ENCODE measurements at regions not wholly inside any gene's neighbourhood (a gene's known extent, or its start where the extent isn't known, plus 50 kb on each side); places are given as distances from the start of the nearest gene placed in this dataset.

DNA sequence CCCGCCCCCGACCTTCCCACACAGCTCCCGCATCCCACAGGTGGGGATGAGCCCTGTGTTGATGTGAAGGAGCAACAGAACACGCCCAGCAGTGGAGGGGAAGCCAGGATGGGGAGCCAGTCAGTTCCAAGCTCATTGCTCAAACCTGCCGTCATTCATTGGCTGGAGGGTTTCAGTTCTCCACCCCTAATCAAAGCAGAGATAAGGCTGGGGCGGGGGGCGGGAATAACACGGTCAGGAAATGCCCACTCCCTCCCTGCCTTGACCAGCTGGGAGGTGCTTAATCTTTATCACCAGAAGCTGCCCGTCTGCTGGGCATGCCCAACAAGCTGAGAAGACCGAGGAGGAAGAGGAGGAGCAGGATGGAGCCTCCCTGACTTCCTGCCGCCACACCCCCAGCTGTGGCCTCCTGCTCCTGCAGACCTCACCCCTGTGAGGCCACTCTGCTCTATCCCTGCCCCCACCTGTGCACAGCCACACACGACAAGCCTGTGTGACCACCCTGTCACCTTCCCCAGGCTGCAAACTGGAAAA lies 265.1 kb downstream of the ZEB1 start:
- BruUV-seq (replicated peaks), result no TSS peak
- POLR2A ChIA-PET, result interaction anchor here (0.9 kb wide), 1 partner anchor 9 kb away, joined by 4 read pairs; no protein-coding TSS in a partner anchor
- ATAC-seq (no peak), DNase-seq (ENCODE audit: extremely low read depth in 1 of 4, low spot score in 3 of 4) (no peak), FAIRE-seq (no peak)
- no peaks in the 10 kb centered on the region for H3K79me2 ChIP-seq (ENCODE audit: control insufficient read depth, insufficient read depth, low read length)
- peak overlapping the region in 1 of 2 experiments; percentile 45; a peak in 1 of 4 replicates for H3K9ac ChIP-seq (ENCODE audit: insufficient read depth in 1 of 2, low read depth in 2 of 2, low read length in 2 of 2)
- WGBS (ENCODE audit: insufficient coverage, low coverage, missing lambda C conversion rate), result 2% methylated on average over 8 of the region's 12 CpGs
- no peak overlapping the region for H3K4me2 ChIP-seq (ENCODE audit: insufficient read depth, low read length)
- no peak overlapping the region for H3K4me3 ChIP-seq
- H3K9me1 ChIP-seq (ENCODE audit: control insufficient read depth, insufficient read depth, low read length), result no peaks in the 10 kb centered on the region
- intact Hi-C loops (cut with micrococcal nuclease), result no loop called here
- H3K9me3 ChIP-seq (replicated peaks; ENCODE audit: control insufficient read depth, insufficient read depth, low read depth, low read length), result no peaks in the 10 kb centered on the region
- no peaks in the 10 kb centered on the region for H3K36me3 ChIP-seq (ENCODE audit: control insufficient read depth, insufficient read depth, low read length)
- no peaks in the 10 kb centered on the region for H4K20me1 ChIP-seq (replicated peaks; ENCODE audit: control insufficient read depth, insufficient read depth, low read length)
- H3K27ac ChIP-seq (ENCODE audit: extremely low read depth, low read depth, low read length), result no peak overlapping the region
- H3K27me3 ChIP-seq (ENCODE audit: control insufficient read depth in 2 of 2, insufficient read depth in 2 of 2, low read length in 2 of 2), result peaks cover 0 to 15% of the 10 kb centered on the region in 2 experiments; a peak in 3 of 5 replicates
- in situ Hi-C loops (cut with MboI), result no loop called here
- no peak overlapping the region for H2AFZ ChIP-seq (ENCODE audit: low read depth, low read length)
- peaks cover 0 to 4% of the 10 kb centered on the region in 2 experiments; a peak in 2 of 5 replicates for H3K4me1 ChIP-seq (replicated peaks in 1 of 2; ENCODE audit: control insufficient read depth in 2 of 2, insufficient read depth in 2 of 2, low read length in 2 of 2)
- CTCF ChIA-PET (ENCODE audit: low intra/inter-chr PET ratio), result no interaction called here
- TF ChIP-seq OTX1 (CRISPR knock-in tag; IDR thresholded peaks at IDR 0.05) (no peak), YY1 (IDR thresholded peaks at IDR 0.05; ENCODE audit: borderline replicate concordance in 1 of 3, control insufficient read depth in 1 of 3, extremely low read depth in 1 of 3, insufficient read depth in 3 of 3, insufficient read length in 1 of 3, insufficient replicate concordance in 2 of 3, low read depth in 1 of 3, low read length in 2 of 3) (no peak), PKNOX1 (IDR thresholded peaks at IDR 0.05) (no peak), CTCFL (IDR thresholded peaks at IDR 0.05; ENCODE audit: borderline replicate concordance, insufficient read depth, low read depth, low read length, poor library complexity, severe bottlenecking) (no peak), ADNP (tag; IDR thresholded peaks at IDR 0.05) (no peak), NR2C2 (CRISPR knock-in tag; IDR thresholded peaks at IDR 0.05) (no peak), NR2C2 (tag; IDR thresholded peaks at IDR 0.05) (no peak), MCM2 (IDR thresholded peaks at IDR 0.05; ENCODE audit: low read depth) (no peak), ZNF431 (CRISPR knock-in tag; IDR thresholded peaks at IDR 0.05) (no peak), TAF15 (IDR thresholded peaks at IDR 0.05; ENCODE audit: low read depth, low read length) (no peak), FOXA1 (IDR thresholded peaks at IDR 0.05; ENCODE audit: borderline replicate concordance) (no peak), NR1H2 (CRISPR knock-in tag; IDR thresholded peaks at IDR 0.05) (no peak), ZC3H8 (IDR thresholded peaks at IDR 0.05) (no peak)
- TF ChIP-seq, protein P1, sequence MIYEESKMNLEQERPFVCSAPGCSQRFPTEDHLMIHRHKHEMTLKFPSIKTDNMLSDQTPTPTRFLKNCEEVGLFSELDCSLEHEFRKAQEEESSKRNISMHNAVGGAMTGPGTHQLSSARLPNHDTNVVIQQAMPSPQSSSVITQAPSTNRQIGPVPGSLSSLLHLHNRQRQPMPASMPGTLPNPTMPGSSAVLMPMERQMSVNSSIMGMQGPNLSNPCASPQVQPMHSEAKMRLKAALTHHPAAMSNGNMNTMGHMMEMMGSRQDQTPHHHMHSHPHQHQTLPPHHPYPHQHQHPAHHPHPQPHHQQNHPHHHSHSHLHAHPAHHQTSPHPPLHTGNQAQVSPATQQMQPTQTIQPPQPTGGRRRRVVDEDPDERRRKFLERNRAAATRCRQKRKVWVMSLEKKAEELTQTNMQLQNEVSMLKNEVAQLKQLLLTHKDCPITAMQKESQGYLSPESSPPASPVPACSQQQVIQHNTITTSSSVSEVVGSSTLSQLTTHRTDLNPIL (CRISPR knock-in tag; IDR thresholded peaks at IDR 0.05), result no peak
